HUES6 (cell line): ENCODE measurements at regions not wholly inside any gene's neighbourhood (a gene's known extent, or its start where the extent isn't known, plus 50 kb on each side); places are given as distances from the start of the nearest gene placed in this dataset.

Source experiments
- H3K27ac ChIP-seq: 2 replicates; pipeline ENCODE4 v1.7.0; 2013; ENCODE audit warnings: low read depth, mild to moderate bottlenecking, low read length, inconsistent platforms
- H3K27me3 ChIP-seq: 2 replicates; pipeline ENCODE4 v1.6.1; 2013; ENCODE audit warnings: low read length; ENCODE audit not compliant: control insufficient read depth, insufficient read depth
- H3K36me3 ChIP-seq: 2 replicates; pipeline ENCODE4 v1.6.1; 2013; ENCODE audit warnings: low read length; ENCODE audit not compliant: control insufficient read depth, insufficient read depth
- H3K4me1 ChIP-seq: 2 replicates; pipeline ENCODE4 v1.6.1; 2013; ENCODE audit warnings: low read length; ENCODE audit not compliant: control insufficient read depth, insufficient read depth
- H3K4me3 ChIP-seq: 2 replicates; pipeline ENCODE4 v1.5.1; 2013; ENCODE audit warnings: low read depth, low read length
- H3K9ac ChIP-seq: one replicate; pipeline ENCODE4 v1.6.1; 2013; ENCODE audit warnings: mild to moderate bottlenecking, low read length
- H3K9me3 ChIP-seq: 2 replicates; pipeline ENCODE4 v1.6.1; 2013; ENCODE audit warnings: low read depth, low read length; ENCODE audit not compliant: control insufficient read depth, insufficient read depth

GRCh38 chr17:33583518-33584417 lies 290.7 kb upstream of the ASIC2 start:
- H3K9ac ChIP-seq = no peak overlapping the region
- peaks cover 23% of the 10 kb centered on the region for H3K4me1 ChIP-seq
- H3K9me3 ChIP-seq = peaks cover 12% of the 10 kb centered on the region
- H3K4me3 ChIP-seq = peak overlapping the region; percentile 22; the same call in 1 of the 2 replicates
- H3K27me3 ChIP-seq = peaks cover 7% of the 10 kb centered on the region; the same call in 1 of the 2 replicates
- no peaks in the 10 kb centered on the region for H3K36me3 ChIP-seq
- peak overlapping the region; percentile 29; the same call in 1 of the 2 replicates for H3K27ac ChIP-seq

DNA sequence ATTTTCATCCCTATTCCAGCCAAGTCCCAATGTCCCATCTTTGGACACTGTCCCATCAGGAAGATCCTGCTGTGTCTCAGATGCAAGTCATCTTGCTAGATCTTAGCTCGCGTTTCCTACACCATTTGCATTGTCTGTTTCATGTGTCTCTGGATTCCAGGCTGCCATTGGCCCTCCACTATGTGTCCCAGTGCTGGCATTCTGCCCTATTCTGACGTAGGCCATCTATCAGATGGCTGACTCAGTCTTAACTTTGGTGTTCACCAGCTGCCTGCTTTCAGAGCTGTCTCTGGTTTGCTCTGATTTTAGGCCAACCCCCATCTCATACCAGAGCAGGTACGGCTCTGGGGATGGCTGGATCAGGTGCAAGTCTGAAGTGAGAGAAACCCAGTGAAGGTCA lies 300.9 kb upstream of the ASIC2 start:
- no peaks in the 10 kb centered on the region for H3K4me1 ChIP-seq
- H3K27me3 ChIP-seq = peaks cover 10% of the 10 kb centered on the region; the same call in 1 of the 2 replicates
- H3K4me3 ChIP-seq = no peak overlapping the region
- H3K9me3 ChIP-seq = no peaks in the 10 kb centered on the region
- H3K27ac ChIP-seq = no peak overlapping the region
- H3K9ac ChIP-seq = no peak overlapping the region
- no peaks in the 10 kb centered on the region for H3K36me3 ChIP-seq

DNA sequence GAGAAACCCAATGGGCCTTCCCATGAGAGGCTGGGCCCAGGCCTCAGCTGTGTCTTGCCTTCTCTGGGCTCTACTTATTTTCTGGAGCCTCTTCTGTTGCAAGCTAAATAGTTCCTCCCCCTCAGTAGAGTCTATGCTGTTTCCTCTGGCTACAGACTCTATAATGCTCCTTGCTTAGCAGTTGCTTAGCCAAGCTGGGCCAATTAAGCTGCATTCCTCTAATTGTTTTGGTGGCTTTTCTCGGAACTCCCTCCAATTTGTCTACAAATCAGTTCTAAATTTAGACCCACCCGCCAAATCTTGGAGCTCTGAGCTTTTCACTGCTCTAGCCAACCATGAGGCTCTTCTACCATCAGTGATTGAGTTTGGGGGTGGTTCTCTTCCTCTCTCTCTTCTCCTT lies 302.7 kb upstream of the ASIC2 start:
- no peaks in the 10 kb centered on the region for H3K36me3 ChIP-seq
- H3K27me3 ChIP-seq = peaks cover 9% of the 10 kb centered on the region; the same call in 1 of the 2 replicates
- H3K9me3 ChIP-seq = no peaks in the 10 kb centered on the region
- no peaks in the 10 kb centered on the region for H3K4me1 ChIP-seq
- no peak overlapping the region for H3K27ac ChIP-seq
- no peak overlapping the region for H3K9ac ChIP-seq
- H3K4me3 ChIP-seq = no peak overlapping the region

GRCh38 chr17:33596899-33597298 lies 303.8 kb upstream of the ASIC2 start:
- Histone ChIP-seq H3K9ac (no peak overlapping the region), H3K27ac (no peak overlapping the region), H3K4me3 (no peak overlapping the region), H3K9me3 (no peaks in the 10 kb centered on the region), H3K36me3 (no peaks in the 10 kb centered on the region), H3K4me1 (no peaks in the 10 kb centered on the region), H3K27me3 (peaks cover 3% of the 10 kb centered on the region; the same call in 1 of the 2 replicates)

DNA sequence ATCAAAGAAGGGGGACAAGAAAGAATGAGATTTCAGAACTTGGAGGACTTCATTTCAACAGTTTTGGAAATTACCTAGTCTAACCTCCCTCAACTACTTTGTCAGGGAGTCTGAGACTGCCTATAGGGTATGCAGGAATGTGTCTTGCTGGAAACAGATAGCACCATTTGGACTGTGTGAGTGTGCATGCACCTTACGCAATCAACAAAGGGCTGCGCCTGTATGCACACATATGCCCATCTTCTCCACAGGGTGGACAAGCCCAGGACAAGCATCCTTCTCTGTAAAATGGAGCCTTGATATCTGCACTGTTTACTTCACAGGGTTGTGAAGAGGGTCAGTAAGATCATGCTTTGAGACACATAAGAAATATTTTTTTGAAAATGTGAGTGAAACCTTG lies 305.7 kb upstream of the ASIC2 start:
- Histone ChIP-seq H3K4me1 (no peaks in the 10 kb centered on the region), H3K4me3 (no peak overlapping the region), H3K27me3 (no peaks in the 10 kb centered on the region; the same call in 1 of the 2 replicates), H3K36me3 (no peaks in the 10 kb centered on the region), H3K9me3 (no peaks in the 10 kb centered on the region), H3K9ac (no peak overlapping the region), H3K27ac (no peak overlapping the region)

- H3K36me3 ChIP-seq = no peaks in the 10 kb centered on the region
- H3K4me3 ChIP-seq = no peak overlapping the region
- H3K27ac ChIP-seq = no peak overlapping the region
- no peak overlapping the region for H3K9ac ChIP-seq
- no peaks in the 10 kb centered on the region for H3K4me1 ChIP-seq
- H3K27me3 ChIP-seq = no peaks in the 10 kb centered on the region; the same call in 1 of the 2 replicates
- H3K9me3 ChIP-seq = no peaks in the 10 kb centered on the region
Measured at GRCh38 chr17:33602981-33603380, 309.9 kb upstream of the ASIC2 start.

DNA sequence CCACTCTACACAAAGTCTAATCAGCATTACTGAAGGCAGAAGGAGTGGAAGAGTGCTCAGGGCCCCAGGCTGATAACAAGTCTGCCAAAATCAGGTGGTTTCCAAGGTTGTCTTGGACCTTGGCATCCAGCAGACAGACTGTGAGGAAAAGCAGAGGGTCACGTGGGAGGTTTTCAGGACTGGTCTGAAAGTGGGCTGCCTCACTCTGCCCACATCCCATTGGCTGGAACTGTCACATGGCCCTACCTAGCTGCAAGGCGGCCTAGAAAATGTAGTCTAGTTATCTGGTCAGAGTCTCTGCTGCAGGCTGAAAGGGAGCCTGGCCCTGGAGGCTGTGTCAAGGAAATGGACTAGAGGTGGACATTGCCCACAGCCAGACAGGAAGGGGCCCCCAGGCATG lies 310.7 kb upstream of the ASIC2 start:
- Histone ChIP-seq H3K9me3 (no peaks in the 10 kb centered on the region), H3K27ac (no peak overlapping the region), H3K4me1 (no peaks in the 10 kb centered on the region), H3K27me3 (no peaks in the 10 kb centered on the region; the same call in 1 of the 2 replicates), H3K4me3 (no peak overlapping the region), H3K9ac (no peak overlapping the region), H3K36me3 (no peaks in the 10 kb centered on the region)

DNA sequence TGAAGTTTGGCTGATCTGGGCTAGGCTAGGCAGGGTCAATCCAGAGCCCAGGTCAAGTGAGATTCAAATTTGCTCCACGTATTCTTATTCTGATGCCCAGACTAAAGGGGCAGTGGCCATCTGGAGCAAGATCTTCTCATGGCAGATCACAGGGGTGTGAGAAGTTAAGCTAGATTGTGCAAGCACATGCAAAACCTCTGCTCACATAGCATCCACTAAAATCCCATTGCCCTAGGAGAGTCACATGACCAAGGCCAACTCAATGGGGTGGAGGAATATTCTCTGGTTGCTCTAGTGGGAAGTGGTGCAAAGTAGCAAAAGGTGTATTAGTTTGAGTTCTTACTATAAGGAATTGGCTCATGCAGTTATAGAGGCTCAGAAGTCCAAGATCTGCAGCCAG lies 318.4 kb upstream of the ASIC2 start:
- no peaks in the 10 kb centered on the region for H3K4me1 ChIP-seq
- H3K27me3 ChIP-seq = no peaks in the 10 kb centered on the region; the same call in 1 of the 2 replicates
- H3K36me3 ChIP-seq = no peaks in the 10 kb centered on the region
- H3K27ac ChIP-seq = no peak overlapping the region
- H3K4me3 ChIP-seq = no peak overlapping the region
- peaks cover 5% of the 10 kb centered on the region; the same call in 1 of the 2 replicates for H3K9me3 ChIP-seq
- no peak overlapping the region for H3K9ac ChIP-seq

- no peaks in the 10 kb centered on the region for H3K4me1 ChIP-seq
- H3K36me3 ChIP-seq = no peaks in the 10 kb centered on the region
- no peak overlapping the region for H3K4me3 ChIP-seq
- H3K9me3 ChIP-seq = peaks cover 5% of the 10 kb centered on the region; the same call in 1 of the 2 replicates
- H3K27ac ChIP-seq = no peak overlapping the region
- peaks cover 2% of the 10 kb centered on the region; the same call in 1 of the 2 replicates for H3K27me3 ChIP-seq
- H3K9ac ChIP-seq = no peak overlapping the region
Measured at GRCh38 chr17:33615861-33616260, 322.8 kb upstream of the ASIC2 start.

DNA sequence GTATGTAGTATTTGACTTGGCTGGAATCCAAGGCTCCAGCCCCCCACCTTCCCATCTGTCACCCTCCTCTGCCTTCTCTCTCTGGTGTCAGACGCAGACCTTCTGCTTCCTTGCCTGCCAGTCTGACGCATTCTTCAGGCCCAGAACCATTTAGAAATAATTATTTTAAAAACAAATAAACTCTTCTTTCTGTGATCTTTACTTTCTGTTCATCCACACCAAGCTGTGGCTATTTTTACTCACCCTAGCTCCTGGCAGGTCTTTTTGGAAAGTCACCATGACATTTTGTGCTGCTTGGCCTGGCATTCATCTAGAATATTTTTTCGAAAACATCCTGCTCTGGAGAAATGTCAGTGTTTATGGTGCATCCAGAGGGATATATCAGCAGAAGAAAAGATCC lies 330.7 kb upstream of the ASIC2 start:
- Histone ChIP-seq H3K27ac (no peak overlapping the region), H3K27me3 (no peaks in the 10 kb centered on the region; the same call in 1 of the 2 replicates), H3K9ac (no peak overlapping the region), H3K9me3 (no peaks in the 10 kb centered on the region), H3K4me1 (no peaks in the 10 kb centered on the region), H3K4me3 (no peak overlapping the region), H3K36me3 (no peaks in the 10 kb centered on the region)
